Trophoblast cell (in vitro differentiated cells and primary cell): ENCODE measurements at regions not wholly inside any gene's neighbourhood (a gene's known extent, or its start where the extent isn't known, plus 50 kb on each side); places are given as distances from the start of the nearest gene placed in this dataset.
A peak's percentile ranks its signal among the peaks of the same experiment; 100 is the strongest.

Source experiments
- DNase-seq, 2 donors: peaks; one replicate each; pipeline ENCODE4 v3.0.0-alpha.2; 2016
- H2AFZ ChIP-seq: 2 replicates; pipeline ENCODE4 v1.6.1; 2013; ENCODE audit warnings: low read length, moderate library complexity, mild to moderate bottlenecking; ENCODE audit not compliant: insufficient read depth, poor library complexity
- H2AK5ac ChIP-seq: 2 replicates; pipeline ENCODE4 v1.6.1; 2013; ENCODE audit warnings: mild to moderate bottlenecking, low read length
- H2BK120ac ChIP-seq: 2 replicates; pipeline ENCODE4 v1.6.1; 2013; ENCODE audit warnings: low read length, mild to moderate bottlenecking, moderate library complexity; ENCODE audit not compliant: insufficient read depth, poor library complexity
- H2BK12ac ChIP-seq: 2 replicates; pipeline ENCODE4 v1.6.1; 2013; ENCODE audit warnings: mild to moderate bottlenecking, low read length, moderate library complexity
- H2BK5ac ChIP-seq: 2 replicates; pipeline ENCODE4 v1.6.1; 2013; ENCODE audit warnings: low read length, low read depth, moderate library complexity, mild to moderate bottlenecking; ENCODE audit not compliant: poor library complexity
- H3K14ac ChIP-seq: 2 replicates; pipeline ENCODE4 v1.6.1; 2013; ENCODE audit warnings: mild to moderate bottlenecking, low read length
- H3K18ac ChIP-seq: 2 replicates; pipeline ENCODE4 v1.6.1; 2013; ENCODE audit warnings: mild to moderate bottlenecking, low read length
- H3K23ac ChIP-seq: 2 replicates; pipeline ENCODE4 v1.6.1; 2013; ENCODE audit warnings: low read length
- H3K27ac ChIP-seq: 2 replicates; pipeline ENCODE4 v1.5.1; 2013; ENCODE audit warnings: low read depth, mild to moderate bottlenecking, inconsistent platforms, low read length, moderate library complexity
- H3K27me3 ChIP-seq: 2 replicates; pipeline ENCODE4 v1.6.1; 2013; ENCODE audit warnings: inconsistent platforms, mild to moderate bottlenecking, low read length, moderate library complexity; ENCODE audit not compliant: insufficient read depth
- H3K36me3 ChIP-seq, 2 experiments: 1 replicate in 1 of 2; 2 replicates in 1 of 2; pipeline ENCODE4 v1.6.1; 2013; ENCODE audit warnings: low read length in 2 of 2, mild to moderate bottlenecking in 2 of 2, moderate library complexity in 1 of 2; ENCODE audit not compliant: insufficient read depth in 2 of 2, control insufficient read depth in 1 of 2
- H3K4ac ChIP-seq: 2 replicates; pipeline ENCODE4 v1.6.1; 2013; ENCODE audit warnings: low read depth, mild to moderate bottlenecking, low read length, moderate library complexity
- H3K4me1 ChIP-seq, 2 experiments: 1 replicate in 1 of 2; 2 replicates in 1 of 2; pipeline ENCODE4 v1.6.1; 2013; ENCODE audit warnings: low read length in 2 of 2, mild to moderate bottlenecking in 2 of 2, moderate library complexity in 1 of 2; ENCODE audit not compliant: insufficient read depth in 2 of 2, control insufficient read depth in 1 of 2
- H3K4me2 ChIP-seq: 2 replicates; pipeline ENCODE4 v1.6.1; 2013; ENCODE audit warnings: inconsistent platforms, mild to moderate bottlenecking, low read length, moderate library complexity
- H3K4me3 ChIP-seq: 2 replicates; pipeline ENCODE4 v1.5.1; 2013; ENCODE audit warnings: mild to moderate bottlenecking, low read depth, low read length, inconsistent platforms
- H3K79me1 ChIP-seq: one replicate; pipeline ENCODE4 v1.6.1; 2013; ENCODE audit warnings: low read length
- H3K79me2 ChIP-seq: 2 replicates; pipeline ENCODE4 v1.6.1; 2013; ENCODE audit warnings: low read length, mild to moderate bottlenecking; ENCODE audit not compliant: control insufficient read depth, insufficient read depth, poor library complexity
- H3K9ac ChIP-seq: 2 replicates; pipeline ENCODE4 v1.6.1; 2013; ENCODE audit warnings: mild to moderate bottlenecking, low read length
- H3K9me3 ChIP-seq: 2 replicates; pipeline ENCODE4 v1.6.1; 2013; ENCODE audit warnings: low read depth, mild to moderate bottlenecking, control low read depth, inconsistent platforms, low read length; ENCODE audit not compliant: insufficient read depth
- H4K12ac ChIP-seq: 2 replicates; pipeline ENCODE4 v1.6.1; 2013; ENCODE audit warnings: low read depth, mild to moderate bottlenecking, low read length, moderate library complexity
- H4K8ac ChIP-seq: 2 replicates; pipeline ENCODE4 v1.6.1; 2013; ENCODE audit warnings: low read depth, mild to moderate bottlenecking, low read length, moderate library complexity
- H4K91ac ChIP-seq: one replicate; pipeline ENCODE4 v1.6.1; 2013; ENCODE audit warnings: low read depth, mild to moderate bottlenecking, low read length, moderate library complexity
- WGBS: extraction: QIAGEN DNeasy Blood & Tissue Kit; methylation state at CpG from one replicate; pipeline ENCODE4 v1.1.7; 2013; ENCODE audit warnings: missing lambda C conversion rate; ENCODE audit not compliant: insufficient read length, insufficient coverage; ENCODE audit errors: extremely low coverage; 5-methylcytosine and 5-hydroxymethylcytosine counted together

DNA sequence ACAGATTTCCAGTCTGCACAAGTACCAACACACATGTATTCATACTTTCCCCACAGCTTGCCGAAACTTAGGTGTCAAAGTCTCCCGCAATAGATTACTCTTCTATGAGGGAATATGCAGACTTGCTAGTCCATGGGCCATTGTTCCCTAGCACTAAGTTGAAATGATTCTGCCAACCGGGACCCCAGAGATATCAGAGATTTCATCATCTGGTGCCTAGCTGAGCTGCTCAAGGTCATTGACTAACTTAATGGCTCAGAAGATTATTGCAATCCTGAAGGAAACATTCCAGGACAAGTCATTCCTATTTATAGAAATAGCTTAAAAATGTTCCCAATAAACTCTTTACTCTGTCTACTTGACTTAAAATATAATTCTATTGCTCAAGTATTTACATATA, 202.6 kb downstream of the PIK3R1 start:
- no peak overlapping the region for H3K23ac ChIP-seq
- no peak overlapping the region for H3K4me2 ChIP-seq
- H3K27me3 ChIP-seq = no peaks in the 10 kb centered on the region
- peak overlapping the region; percentile 71 for H2BK12ac ChIP-seq
- no peak overlapping the region for H3K4ac ChIP-seq
- DNase-seq = no peak
- no peak overlapping the region for H2AK5ac ChIP-seq
- H3K4me1 ChIP-seq = peaks cover 30 to 33% of the 10 kb centered on the region in 2 experiments
- H3K9me3 ChIP-seq = no peaks in the 10 kb centered on the region
- H2AFZ ChIP-seq = no peak overlapping the region
- peaks cover 44% of the 10 kb centered on the region for H3K79me1 ChIP-seq
- no peak overlapping the region for H3K4me3 ChIP-seq
- no peak overlapping the region for H3K18ac ChIP-seq
- no peaks in the 10 kb centered on the region for H3K36me3 ChIP-seq
- H2BK120ac ChIP-seq = peak overlapping the region; percentile 71
- peak overlapping the region; percentile 45 for H3K14ac ChIP-seq
- peak overlapping the region; percentile 67 for H2BK5ac ChIP-seq
- no CpG with 5 or more reads among the region's 3 CpGs for whole genome bisulfite sequencing
- H4K91ac ChIP-seq = peak overlapping the region; percentile 65
- peak overlapping the region; percentile 24 for H3K27ac ChIP-seq
- no peak overlapping the region for H4K8ac ChIP-seq
- H4K12ac ChIP-seq = no peak overlapping the region
- peaks cover 12% of the 10 kb centered on the region for H3K79me2 ChIP-seq
- no peak overlapping the region for H3K9ac ChIP-seq

DNA sequence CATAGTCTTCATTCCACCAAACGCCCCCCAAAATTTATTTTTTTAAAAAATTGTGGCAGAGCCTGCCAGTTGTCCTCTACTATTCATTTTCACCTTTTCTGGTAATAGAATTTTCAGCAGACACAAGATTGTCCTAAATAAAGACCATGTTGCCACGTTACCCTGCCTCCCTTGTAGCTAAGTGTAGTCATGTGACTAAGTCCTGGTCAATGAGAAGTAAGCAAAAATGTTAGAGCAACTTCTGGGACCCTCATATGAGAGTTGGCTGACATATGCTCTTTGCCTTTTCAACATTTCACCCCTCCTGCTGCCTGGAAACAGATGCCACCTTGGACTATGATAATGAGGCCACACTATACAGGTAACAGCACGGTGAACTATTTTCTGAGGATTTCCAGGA, 203.1 kb downstream of the PIK3R1 start:
- peaks cover 12% of the 10 kb centered on the region for H3K79me2 ChIP-seq
- H3K4ac ChIP-seq = peak overlapping the region; percentile 90
- no peak overlapping the region for H3K4me3 ChIP-seq
- peak overlapping the region; percentile 93 for H3K14ac ChIP-seq
- H4K8ac ChIP-seq = peak overlapping the region; percentile 87
- peaks cover 48% of the 10 kb centered on the region for H3K79me1 ChIP-seq
- peak overlapping the region; percentile 96 for H2BK120ac ChIP-seq
- H3K18ac ChIP-seq = peak overlapping the region; percentile 92
- no peaks in the 10 kb centered on the region for H3K9me3 ChIP-seq
- peak overlapping the region; percentile 99 for H2BK12ac ChIP-seq
- WGBS = no CpG with 5 or more reads among the region's 3 CpGs
- H2AFZ ChIP-seq = peak overlapping the region; percentile 52
- no peak overlapping the region for H3K23ac ChIP-seq
- no peaks in the 10 kb centered on the region for H3K27me3 ChIP-seq
- no peak overlapping the region for H3K4me2 ChIP-seq
- peak overlapping the region; percentile 96 for H2AK5ac ChIP-seq
- DNase-seq = no peak
- H3K9ac ChIP-seq = no peak overlapping the region
- H3K27ac ChIP-seq = peak overlapping the region; percentile 94
- peaks cover 33 to 36% of the 10 kb centered on the region in 2 experiments for H3K4me1 ChIP-seq
- H2BK5ac ChIP-seq = peak overlapping the region; percentile 99
- peak overlapping the region; percentile 96 for H4K91ac ChIP-seq
- H3K36me3 ChIP-seq = no peaks in the 10 kb centered on the region
- no peak overlapping the region for H4K12ac ChIP-seq

DNA sequence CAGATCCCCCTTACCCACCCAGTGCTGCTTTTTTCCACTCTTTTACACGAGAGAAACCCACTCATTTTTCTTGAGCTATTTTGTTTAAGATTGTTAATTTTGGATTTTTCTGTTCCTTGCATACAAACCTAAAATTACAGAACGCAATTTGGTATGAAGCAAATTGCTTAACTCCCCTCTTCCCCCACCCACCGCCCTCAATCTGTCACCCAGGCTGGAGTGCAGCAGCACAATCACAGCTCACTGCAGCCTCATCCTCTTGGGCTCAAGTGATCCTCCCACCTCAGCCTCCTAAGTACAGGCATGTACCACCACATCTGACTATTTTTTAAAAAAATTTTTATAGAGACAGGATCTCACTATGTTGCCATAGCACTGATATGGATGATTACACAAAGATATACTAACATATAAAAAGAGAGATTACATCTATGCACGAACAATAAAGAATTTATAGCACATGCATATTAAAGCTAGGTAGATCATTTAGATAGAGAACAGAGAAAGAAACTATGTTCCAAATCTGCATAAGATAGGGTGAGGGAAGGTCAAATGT, 203.6 kb downstream of the PIK3R1 start:
- H3K79me2 ChIP-seq = peaks cover 12% of the 10 kb centered on the region
- no peak for DNase-seq
- WGBS = no CpG with 5 or more reads among the region's 4 CpGs
- peak overlapping the region; percentile 99 for H2BK5ac ChIP-seq
- no peak overlapping the region for H4K12ac ChIP-seq
- peak overlapping the region; percentile 93 for H3K14ac ChIP-seq
- H3K4ac ChIP-seq = peak overlapping the region; percentile 90
- no peak overlapping the region for H3K23ac ChIP-seq
- H3K4me3 ChIP-seq = no peak overlapping the region
- no peak overlapping the region for H3K9ac ChIP-seq
- H3K4me2 ChIP-seq = no peak overlapping the region
- H2AK5ac ChIP-seq = peak overlapping the region; percentile 96
- H3K27me3 ChIP-seq = no peaks in the 10 kb centered on the region
- H4K91ac ChIP-seq = peak overlapping the region; percentile 96
- H2AFZ ChIP-seq = peak overlapping the region; percentile 52
- peaks cover 35 to 39% of the 10 kb centered on the region in 2 experiments for H3K4me1 ChIP-seq
- H3K9me3 ChIP-seq = no peaks in the 10 kb centered on the region
- peak overlapping the region; percentile 94 for H3K27ac ChIP-seq
- H3K18ac ChIP-seq = peak overlapping the region; percentile 92
- peak overlapping the region; percentile 96 for H2BK120ac ChIP-seq
- peak overlapping the region; percentile 99 for H2BK12ac ChIP-seq
- no peaks in the 10 kb centered on the region for H3K36me3 ChIP-seq
- peak overlapping the region; percentile 87 for H4K8ac ChIP-seq
- H3K79me1 ChIP-seq = peaks cover 51% of the 10 kb centered on the region

- H4K12ac ChIP-seq = peak overlapping the region; percentile 76
- peak overlapping the region; percentile 87 for H3K4ac ChIP-seq
- no peak overlapping the region for H3K23ac ChIP-seq
- peak overlapping the region; percentile 93 for H3K14ac ChIP-seq
- WGBS = no CpG with 5 or more reads among the region's 8 CpGs
- H2BK120ac ChIP-seq = peak overlapping the region; percentile 92
- H3K27ac ChIP-seq = peak overlapping the region; percentile 95
- H3K36me3 ChIP-seq = no peaks in the 10 kb centered on the region
- peak overlapping the region; percentile 99 for H4K91ac ChIP-seq
- H3K9me3 ChIP-seq = no peaks in the 10 kb centered on the region
- no peak overlapping the region for H3K4me3 ChIP-seq
- H3K18ac ChIP-seq = peak overlapping the region; percentile 81
- peak overlapping the region; percentile 13 for H3K4me2 ChIP-seq
- no peak overlapping the region for H3K9ac ChIP-seq
- H3K4me1 ChIP-seq = peaks cover 35 to 39% of the 10 kb centered on the region in 2 experiments
- H3K79me2 ChIP-seq = peaks cover 12% of the 10 kb centered on the region
- peaks cover 52% of the 10 kb centered on the region for H3K79me1 ChIP-seq
- H4K8ac ChIP-seq = peak overlapping the region; percentile 93
- peak overlapping the region; percentile 88 for H2AK5ac ChIP-seq
- peak overlapping the region; percentile 98 for H2BK5ac ChIP-seq
- peak overlapping the region; percentile 61 for H2AFZ ChIP-seq
- peak overlapping the region; percentile 93 for H2BK12ac ChIP-seq
- DNase-seq = no peak
- no peaks in the 10 kb centered on the region for H3K27me3 ChIP-seq
These were observed 204.3 kb downstream of the PIK3R1 start for GRCh38 chr5:68419637-68420452.
